Liver (tissue), 8 donors: ENCODE measurements at regions not wholly inside any gene's neighbourhood (a gene's known extent, or its start where the extent isn't known, plus 50 kb on each side); places are given as distances from the start of the nearest gene placed in this dataset.

Experiments used
- DNase-seq: peaks from one replicate; pipeline ENCODE4 v3.0.0-alpha.2; 2017; ENCODE audit warnings: low spot score
- H3K27ac ChIP-seq, 2 donors: one replicate each; pipeline ENCODE4 v1.7.0; 2013; ENCODE audit warnings: inconsistent platforms in 2 of 2, low read length in 2 of 2, control low read depth in 1 of 2, low read depth in 1 of 2, mild to moderate bottlenecking in 1 of 2
- H3K27me3 ChIP-seq, 4 donors: one replicate each; pipeline versions ENCODE4 v1.6.1 to v1.7.0; 2013; ENCODE audit warnings: low read length in 3 of 4, inconsistent platforms in 1 of 4, mild to moderate bottlenecking in 1 of 4, moderate library complexity in 1 of 4; ENCODE audit not compliant: control insufficient read depth in 4 of 4, insufficient read depth in 4 of 4
- H3K36me3 ChIP-seq, 4 donors: one replicate each; pipeline versions ENCODE4 v1.6.1 to v1.7.0; 2013; ENCODE audit warnings: low read length in 3 of 4, mild to moderate bottlenecking in 3 of 4, low read depth in 1 of 4, moderate library complexity in 1 of 4; ENCODE audit not compliant: control insufficient read depth in 4 of 4, insufficient read depth in 3 of 4
- H3K4me1 ChIP-seq, 4 donors: one replicate each; pipeline versions ENCODE4 v1.6.1 to v1.7.0; 2013; ENCODE audit warnings: low read length in 3 of 4, mild to moderate bottlenecking in 3 of 4, moderate library complexity in 1 of 4; ENCODE audit not compliant: control insufficient read depth in 4 of 4, insufficient read depth in 4 of 4
- H3K4me3 ChIP-seq, 3 donors: one replicate each; pipeline versions ENCODE4 v1.6.1 to v1.7.0; 2013; ENCODE audit warnings: low read length in 3 of 3, control low read depth in 1 of 3, low read depth in 1 of 3, mild to moderate bottlenecking in 1 of 3
- H3K9ac ChIP-seq, 2 donors: one replicate each; pipeline ENCODE4 v1.7.0; 2013; ENCODE audit warnings: low read length in 2 of 2, mild to moderate bottlenecking in 2 of 2, moderate library complexity in 2 of 2, control low read depth in 1 of 2, low read depth in 1 of 2
- H3K9me3 ChIP-seq, 4 donors: one replicate each; pipeline versions ENCODE4 v1.6.1 to v1.7.0; 2013; ENCODE audit warnings: low read length in 3 of 4; ENCODE audit not compliant: control insufficient read depth in 4 of 4
- ATF3 ChIP-seq: IDR thresholded peaks from 2 replicates; pipeline ENCODE4 v1.6.1; 2016; ENCODE audit warnings: antibody characterized with exemption
- CTCF ChIP-seq: fragments of 150-350 bp; IDR thresholded peaks from 2 replicates; pipeline ENCODE4 v1.5.1; 2017; ENCODE audit warnings: improper control_type of control experiment, low read depth, low read length; ENCODE audit not compliant: missing input control
- EGR1 ChIP-seq, 2 donors: IDR thresholded peaks; 2 replicates each; pipeline ENCODE4 v1.6.1; 2016 to 2018; ENCODE audit warnings: antibody characterized with exemption in 2 of 2, low read depth in 2 of 2
- FOXA1 ChIP-seq: IDR thresholded peaks from 2 replicates; pipeline ENCODE4 v1.6.1; 2016; ENCODE audit warnings: antibody characterized with exemption
- FOXA2 ChIP-seq: IDR thresholded peaks from 2 replicates; pipeline ENCODE4 v1.6.1; 2016; ENCODE audit warnings: antibody characterized with exemption
- GABPA ChIP-seq, 2 donors: IDR thresholded peaks in 1 of 2; conservative IDR thresholded peaks in 1 of 2; 2 replicates each; pipeline ENCODE4 v1.6.1; 2016; ENCODE audit warnings: antibody characterized with exemption in 2 of 2, mild to moderate bottlenecking in 1 of 2, moderate library complexity in 1 of 2
- HNF4A ChIP-seq, 2 donors: conservative IDR thresholded peaks; 2 replicates each; pipeline ENCODE4 v1.6.1; 2016; ENCODE audit warnings: antibody characterized with exemption in 2 of 2, mild to moderate bottlenecking in 2 of 2
- HNF4G ChIP-seq: IDR thresholded peaks from 2 replicates; pipeline ENCODE4 v1.6.1; 2016; ENCODE audit warnings: antibody characterized with exemption
- JUND ChIP-seq, 2 donors: IDR thresholded peaks; 2 replicates each; pipeline ENCODE4 v1.6.1; 2016; ENCODE audit warnings: antibody characterized with exemption in 2 of 2
- NR2F2 ChIP-seq: IDR thresholded peaks from 2 replicates; pipeline ENCODE4 v1.6.1; 2016; ENCODE audit warnings: antibody characterized with exemption
- RAD21 ChIP-seq, 2 donors: IDR thresholded peaks; 2 replicates each; pipeline ENCODE4 v1.6.1; 2016; ENCODE audit warnings: antibody characterized with exemption in 2 of 2, mild to moderate bottlenecking in 2 of 2
- REST ChIP-seq: IDR thresholded peaks from 2 replicates; pipeline ENCODE4 v1.6.1; 2016; ENCODE audit warnings: antibody characterized with exemption, mild to moderate bottlenecking
- RXRA ChIP-seq, 2 donors: IDR thresholded peaks; 2 replicates each; pipeline ENCODE4 v1.6.1; 2017 to 2018; ENCODE audit warnings: antibody characterized with exemption in 2 of 2, mild to moderate bottlenecking in 1 of 2
- SP1 ChIP-seq: IDR thresholded peaks from 2 replicates; pipeline ENCODE4 v1.6.1; 2018; ENCODE audit warnings: antibody characterized with exemption, mild to moderate bottlenecking
- TAF1 ChIP-seq: conservative IDR thresholded peaks from 2 replicates; pipeline ENCODE4 v1.6.1; 2016; ENCODE audit warnings: antibody characterized with exemption, mild to moderate bottlenecking
- YY1 ChIP-seq: IDR thresholded peaks from 2 replicates; pipeline ENCODE4 v1.6.1; 2016; ENCODE audit warnings: antibody characterized with exemption, mild to moderate bottlenecking
- WGBS: extraction: QIAGEN DNeasy Blood & Tissue Kit; methylation state at CpG from one replicate; pipeline ENCODE4 v1.1.7; 2013; 5-methylcytosine and 5-hydroxymethylcytosine counted together
- TF ChIP-seq, protein P1 (sequence below): IDR thresholded peaks from 2 replicates; pipeline ENCODE4 v1.6.1; 2016; ENCODE audit warnings: antibody characterized with exemption
- TF ChIP-seq, protein P2 (sequence below): IDR thresholded peaks from 2 replicates; pipeline ENCODE4 v1.6.1; 2016; ENCODE audit warnings: antibody characterized with exemption
- donor health status: healthy.
- donor health status: healthy.
- donor health status: healthy.
- donor health status: healthy.
- donor health status: healthy.

DNA sequence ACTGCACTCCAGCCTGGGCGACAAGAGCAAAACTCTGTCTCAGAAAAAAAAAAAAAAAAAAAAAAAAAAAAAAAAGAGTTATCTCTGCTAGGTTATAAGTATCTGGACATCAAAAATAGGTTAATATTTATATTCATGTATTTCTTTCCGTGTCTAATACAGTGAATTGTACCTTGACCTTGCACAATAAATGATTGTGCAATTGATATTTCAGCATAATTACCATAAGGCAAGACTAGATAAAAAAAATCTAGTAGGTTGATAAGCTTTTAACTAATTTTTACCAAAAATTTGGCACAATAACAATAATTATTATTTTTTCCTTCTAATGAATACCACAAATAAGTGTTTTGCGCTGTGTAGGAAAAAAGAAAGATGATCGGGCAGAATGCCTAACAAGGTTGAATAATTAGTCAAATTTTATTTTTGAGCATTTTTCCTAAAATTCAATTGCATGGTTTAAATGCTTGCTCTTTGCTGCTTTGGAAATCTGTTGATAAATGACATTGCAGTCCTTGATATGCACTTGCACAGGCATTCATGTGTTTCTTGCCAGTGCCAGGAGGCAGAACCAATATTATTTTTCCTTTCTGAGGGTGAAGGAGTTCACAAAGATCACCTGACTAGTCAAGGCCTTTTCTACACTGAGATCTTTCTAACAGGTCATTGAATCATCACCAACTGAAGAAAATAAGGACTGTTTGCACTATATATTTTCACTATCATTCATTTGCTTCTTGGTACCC lies 127.5 kb downstream of the ARRDC3 start:
- Histone ChIP-seq H3K4me1 (no peaks in the 10 kb centered on the region), H3K27ac (no peak overlapping the region), H3K9ac (no peak overlapping the region), H3K9me3 (no peaks in the 10 kb centered on the region), H3K4me3 (no peak overlapping the region), H3K27me3 (no peaks in the 10 kb centered on the region), H3K36me3 (no peaks in the 10 kb centered on the region)
- no peak for TF ChIP-seq FOXA1
- TF ChIP-seq, protein P1, sequence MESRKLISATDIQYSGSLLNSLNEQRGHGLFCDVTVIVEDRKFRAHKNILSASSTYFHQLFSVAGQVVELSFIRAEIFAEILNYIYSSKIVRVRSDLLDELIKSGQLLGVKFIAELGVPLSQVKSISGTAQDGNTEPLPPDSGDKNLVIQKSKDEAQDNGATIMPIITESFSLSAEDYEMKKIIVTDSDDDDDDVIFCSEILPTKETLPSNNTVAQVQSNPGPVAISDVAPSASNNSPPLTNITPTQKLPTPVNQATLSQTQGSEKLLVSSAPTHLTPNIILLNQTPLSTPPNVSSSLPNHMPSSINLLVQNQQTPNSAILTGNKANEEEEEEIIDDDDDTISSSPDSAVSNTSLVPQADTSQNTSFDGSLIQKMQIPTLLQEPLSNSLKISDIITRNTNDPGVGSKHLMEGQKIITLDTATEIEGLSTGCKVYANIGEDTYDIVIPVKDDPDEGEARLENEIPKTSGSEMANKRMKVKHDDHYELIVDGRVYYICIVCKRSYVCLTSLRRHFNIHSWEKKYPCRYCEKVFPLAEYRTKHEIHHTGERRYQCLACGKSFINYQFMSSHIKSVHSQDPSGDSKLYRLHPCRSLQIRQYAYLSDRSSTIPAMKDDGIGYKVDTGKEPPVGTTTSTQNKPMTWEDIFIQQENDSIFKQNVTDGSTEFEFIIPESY, result no peak
- TF ChIP-seq EGR1 (IDR thresholded peaks at IDR 0.05; ENCODE audit: low read depth in 2 of 2), result no peak
- WGBS, result 79% methylated on average over 4 of the region's 4 CpGs
- no peak for DNase-seq

- H3K4me1 ChIP-seq, result no peaks in the 10 kb centered on the region
- no peaks in the 10 kb centered on the region for H3K27me3 ChIP-seq
- H3K4me3 ChIP-seq, result no peak overlapping the region
- H3K9me3 ChIP-seq, result no peaks in the 10 kb centered on the region
- WGBS, result 90% methylated on average over 2 of the region's 2 CpGs
- DNase-seq, result no peak
- TF ChIP-seq FOXA1, result no peak
- no peak for TF ChIP-seq YY1
- TF ChIP-seq RXRA (IDR thresholded peaks at IDR 0.05), result no peak
- TF ChIP-seq, protein P1, result no peak
- no peak for TF ChIP-seq GABPA (IDR thresholded peaks at IDR 0.05 in 1 of 2, conservative IDR thresholded peaks at IDR 0.05 in 1 of 2)
- no peak for TF ChIP-seq CTCF
- TF ChIP-seq, protein P2, sequence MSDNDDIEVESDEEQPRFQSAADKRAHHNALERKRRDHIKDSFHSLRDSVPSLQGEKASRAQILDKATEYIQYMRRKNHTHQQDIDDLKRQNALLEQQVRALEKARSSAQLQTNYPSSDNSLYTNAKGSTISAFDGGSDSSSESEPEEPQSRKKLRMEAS, result no peak
- TF ChIP-seq HNF4A (conservative IDR thresholded peaks at IDR 0.05), result no peak
- TF ChIP-seq EGR1 (IDR thresholded peaks at IDR 0.05; ENCODE audit: low read depth in 2 of 2), result no peak
- no peak for TF ChIP-seq HNF4G
- TF ChIP-seq NR2F2, result no peak
- TF ChIP-seq JUND (IDR thresholded peaks at IDR 0.05), result no peak
- TF ChIP-seq ATF3, result no peak
- no peak for TF ChIP-seq TAF1
- TF ChIP-seq FOXA2, result no peak
- no peak for TF ChIP-seq RAD21 (IDR thresholded peaks at IDR 0.05)
- no peak for TF ChIP-seq REST
- TF ChIP-seq SP1, result no peak
- H3K36me3 ChIP-seq, result no peaks in the 10 kb centered on the region
- no peak overlapping the region for H3K27ac ChIP-seq
- H3K9ac ChIP-seq, result no peak overlapping the region
Measured at GRCh38 chr5:91252916-91253315, 130.2 kb downstream of the ARRDC3 start.
